ENCODE measurements at regions not wholly inside any gene's neighbourhood (a gene's known extent, or its start where the extent isn't known, plus 50 kb on each side); places are given as distances from the start of the nearest gene placed in this dataset.
"Not testable (repeated sequence)": the region's sequence is repeated elsewhere in the genome, so short reads cannot be mapped to it uniquely, and the experiment has no call there.

DNA sequence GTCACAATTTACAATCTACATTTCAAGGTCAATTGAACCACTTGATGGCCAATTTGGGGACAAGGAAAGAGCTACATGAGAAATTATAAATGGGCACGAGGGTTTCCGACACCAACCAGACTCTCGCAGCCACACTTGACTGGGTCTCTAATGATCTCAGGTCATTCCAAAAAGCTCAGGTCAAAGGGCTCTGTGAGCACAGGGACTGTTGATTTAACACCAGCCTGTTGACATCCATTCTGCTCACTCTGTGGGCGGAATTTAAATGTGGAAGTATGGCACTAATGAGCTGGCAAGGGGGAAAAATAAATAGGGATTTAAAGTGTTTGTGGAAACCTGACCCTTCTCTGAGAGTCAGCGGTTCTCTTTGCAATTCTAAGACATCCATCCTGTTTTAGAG lies 810.7 kb upstream of the AUTS2 start:
- H3K9me3 ChIP-seq (ENCODE audit: control insufficient read depth in 5 of 5, low read length in 5 of 5): no peaks in the 10 kb centered on the region
- H3K36me3 ChIP-seq (ENCODE audit: control insufficient read depth in 5 of 5, insufficient read depth in 5 of 5, low read length in 5 of 5): no peaks in the 10 kb centered on the region
- H3K27ac ChIP-seq (ENCODE audit: low read depth, low read length): no peak overlapping the region
- no peaks in the 10 kb centered on the region for H3K27me3 ChIP-seq (ENCODE audit: control insufficient read depth in 5 of 5, insufficient read depth in 4 of 5, low read length in 5 of 5)
- no peak overlapping the region for H3K4me3 ChIP-seq (ENCODE audit: low read depth in 1 of 5, low read length in 5 of 5)
- no peak overlapping the region for H3K9ac ChIP-seq (ENCODE audit: low read length in 5 of 5)
- H3K4me1 ChIP-seq (ENCODE audit: control insufficient read depth in 5 of 5, insufficient read depth in 5 of 5, low read length in 5 of 5): no peaks in the 10 kb centered on the region

DNA sequence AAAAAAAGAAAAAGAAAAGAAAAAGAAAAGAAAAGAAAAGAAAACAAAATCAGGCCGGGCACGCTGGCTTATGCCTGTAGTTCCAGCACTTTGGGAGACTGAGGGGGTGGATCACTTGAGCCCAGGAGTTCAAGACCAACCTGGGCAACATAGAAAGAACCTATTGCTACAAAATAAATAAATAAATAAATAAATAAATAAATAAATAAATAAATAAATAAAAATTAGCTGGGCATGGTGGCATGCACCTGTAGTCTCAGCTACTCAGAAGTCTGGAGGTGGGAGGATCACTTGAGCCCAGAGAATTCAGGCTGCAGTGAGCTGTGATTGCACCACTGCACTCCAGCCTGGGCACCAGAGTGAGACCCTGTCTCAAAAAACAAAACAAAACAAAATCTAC lies 809.7 kb upstream of the AUTS2 start:
- H3K36me3 ChIP-seq (ENCODE audit: control insufficient read depth in 5 of 5, insufficient read depth in 5 of 5, low read length in 5 of 5); H3K27me3 ChIP-seq (ENCODE audit: control insufficient read depth in 5 of 5, insufficient read depth in 4 of 5, low read length in 5 of 5); H3K9ac ChIP-seq (ENCODE audit: low read length in 5 of 5); H3K9me3 ChIP-seq (ENCODE audit: control insufficient read depth in 5 of 5, low read length in 5 of 5); H3K27ac ChIP-seq (ENCODE audit: low read depth, low read length); H3K4me3 ChIP-seq (ENCODE audit: low read depth in 1 of 5, low read length in 5 of 5); H3K4me1 ChIP-seq (ENCODE audit: control insufficient read depth in 5 of 5, insufficient read depth in 5 of 5, low read length in 5 of 5): not testable (repeated sequence)

DNA sequence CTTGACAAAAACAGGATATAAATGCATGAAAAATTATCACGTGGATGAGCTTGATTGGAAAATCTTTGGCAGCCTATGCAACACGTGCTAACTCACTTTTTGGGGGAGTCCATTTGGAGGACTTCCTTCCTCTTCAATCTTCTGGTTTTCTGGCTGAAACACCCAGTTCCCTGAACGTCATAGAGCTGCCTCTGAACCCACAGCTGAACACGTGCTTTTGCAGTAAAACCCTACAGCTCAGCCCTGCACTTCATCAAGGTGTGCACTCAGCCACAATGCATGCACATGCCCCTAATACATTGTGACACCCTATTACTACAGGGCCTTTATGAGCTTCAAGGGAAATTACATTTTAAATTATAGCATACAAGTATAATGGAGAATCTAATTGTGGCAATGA lies 808.7 kb upstream of the AUTS2 start:
- H3K27ac ChIP-seq (ENCODE audit: low read depth, low read length): no peak overlapping the region
- H3K27me3 ChIP-seq (ENCODE audit: control insufficient read depth in 5 of 5, insufficient read depth in 4 of 5, low read length in 5 of 5): no peaks in the 10 kb centered on the region
- peaks cover 0 to 6% (median 2%) of the 10 kb centered on the region in 5 donors for H3K9me3 ChIP-seq (ENCODE audit: control insufficient read depth in 5 of 5, low read length in 5 of 5)
- no peak overlapping the region for H3K4me3 ChIP-seq (ENCODE audit: low read depth in 1 of 5, low read length in 5 of 5)
- no peaks in the 10 kb centered on the region for H3K36me3 ChIP-seq (ENCODE audit: control insufficient read depth in 5 of 5, insufficient read depth in 5 of 5, low read length in 5 of 5)
- H3K9ac ChIP-seq (ENCODE audit: low read length in 5 of 5): no peak overlapping the region
- no peaks in the 10 kb centered on the region for H3K4me1 ChIP-seq (ENCODE audit: control insufficient read depth in 5 of 5, insufficient read depth in 5 of 5, low read length in 5 of 5)

DNA sequence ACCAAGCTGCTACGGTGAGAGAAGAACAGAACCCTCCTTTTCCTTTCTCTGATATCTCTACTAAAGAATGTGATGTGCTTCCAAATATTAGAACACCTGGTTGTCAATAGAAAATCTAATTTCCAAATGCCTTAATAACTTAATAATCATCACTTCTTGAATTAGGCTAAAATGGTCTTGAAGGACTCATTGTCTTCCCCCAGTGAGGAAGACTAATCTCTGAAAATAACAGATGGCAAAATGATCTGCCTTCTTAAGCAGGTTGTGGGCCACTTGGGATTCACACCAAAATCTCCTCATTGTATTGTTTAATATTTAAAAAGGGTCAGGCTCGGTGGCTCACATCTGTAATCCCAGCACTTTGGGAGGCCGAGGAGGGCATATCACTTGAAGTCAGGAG lies 805.9 kb upstream of the AUTS2 start:
- H3K4me1 ChIP-seq (ENCODE audit: control insufficient read depth in 5 of 5, insufficient read depth in 5 of 5, low read length in 5 of 5): no peaks in the 10 kb centered on the region
- no peak overlapping the region for H3K9ac ChIP-seq (ENCODE audit: low read length in 5 of 5)
- H3K4me3 ChIP-seq (ENCODE audit: low read depth in 1 of 5, low read length in 5 of 5): no peak overlapping the region
- peaks cover 0 to 6% (median 2%) of the 10 kb centered on the region in 5 donors for H3K9me3 ChIP-seq (ENCODE audit: control insufficient read depth in 5 of 5, low read length in 5 of 5)
- no peaks in the 10 kb centered on the region for H3K36me3 ChIP-seq (ENCODE audit: control insufficient read depth in 5 of 5, insufficient read depth in 5 of 5, low read length in 5 of 5)
- no peaks in the 10 kb centered on the region for H3K27me3 ChIP-seq (ENCODE audit: control insufficient read depth in 5 of 5, insufficient read depth in 4 of 5, low read length in 5 of 5)
- H3K27ac ChIP-seq (ENCODE audit: low read depth, low read length): no peak overlapping the region

DNA sequence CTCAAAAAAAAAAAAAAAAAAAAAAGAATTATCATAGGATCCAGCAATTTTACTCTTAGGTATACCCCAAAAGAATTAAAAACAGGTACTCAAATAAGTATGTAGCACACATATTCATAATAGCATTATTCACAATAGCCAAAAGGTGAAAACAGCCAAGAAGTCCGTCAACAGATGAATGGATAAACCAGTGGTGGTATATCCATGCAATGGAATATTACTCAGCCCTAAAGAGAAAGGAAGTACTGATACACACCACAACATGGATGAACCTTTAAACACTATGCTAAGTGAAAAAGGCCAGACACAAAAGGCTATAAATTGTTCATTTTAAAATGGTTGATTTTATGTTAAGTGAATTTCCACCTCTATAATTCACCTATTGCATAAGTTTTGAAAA lies 804.8 kb upstream of the AUTS2 start:
- no peak overlapping the region for H3K9ac ChIP-seq (ENCODE audit: low read length in 5 of 5)
- peaks cover 0 to 6% (median 2%) of the 10 kb centered on the region in 5 donors for H3K9me3 ChIP-seq (ENCODE audit: control insufficient read depth in 5 of 5, low read length in 5 of 5)
- H3K4me3 ChIP-seq (ENCODE audit: low read depth in 1 of 5, low read length in 5 of 5): no peak overlapping the region
- no peak overlapping the region for H3K27ac ChIP-seq (ENCODE audit: low read depth, low read length)
- no peaks in the 10 kb centered on the region for H3K27me3 ChIP-seq (ENCODE audit: control insufficient read depth in 5 of 5, insufficient read depth in 4 of 5, low read length in 5 of 5)
- no peaks in the 10 kb centered on the region for H3K4me1 ChIP-seq (ENCODE audit: control insufficient read depth in 5 of 5, insufficient read depth in 5 of 5, low read length in 5 of 5)
- no peaks in the 10 kb centered on the region for H3K36me3 ChIP-seq (ENCODE audit: control insufficient read depth in 5 of 5, insufficient read depth in 5 of 5, low read length in 5 of 5)

DNA sequence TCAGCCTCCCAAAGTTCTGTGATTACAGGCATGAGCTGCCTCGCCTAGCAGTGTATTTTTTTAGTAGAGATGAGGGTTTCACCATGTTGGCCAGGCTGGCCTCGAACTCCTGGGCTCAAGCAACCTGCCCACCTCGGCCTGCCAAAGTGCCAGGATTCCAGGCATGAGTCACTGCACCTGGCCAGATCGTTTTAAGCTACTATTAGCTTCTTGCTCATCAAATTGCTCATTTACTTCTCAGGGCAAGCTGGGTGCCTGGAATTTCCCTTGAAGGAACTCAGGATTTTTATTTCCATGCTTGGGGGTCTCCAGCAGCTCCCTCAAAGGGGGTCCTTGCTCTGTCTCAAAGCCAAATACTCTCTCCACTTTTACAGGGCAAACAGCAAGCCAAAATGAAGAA lies 798.0 kb upstream of the AUTS2 start:
- H3K36me3 ChIP-seq (ENCODE audit: control insufficient read depth in 5 of 5, insufficient read depth in 5 of 5, low read length in 5 of 5): no peaks in the 10 kb centered on the region
- no peak overlapping the region for H3K27ac ChIP-seq (ENCODE audit: low read depth, low read length)
- H3K27me3 ChIP-seq (ENCODE audit: control insufficient read depth in 5 of 5, insufficient read depth in 4 of 5, low read length in 5 of 5): no peaks in the 10 kb centered on the region
- H3K4me1 ChIP-seq (ENCODE audit: control insufficient read depth in 5 of 5, insufficient read depth in 5 of 5, low read length in 5 of 5): peaks cover 0 to 7% (median 0%) of the 10 kb centered on the region in 5 donors
- H3K9me3 ChIP-seq (ENCODE audit: control insufficient read depth in 5 of 5, low read length in 5 of 5): no peaks in the 10 kb centered on the region
- no peak overlapping the region for H3K4me3 ChIP-seq (ENCODE audit: low read depth in 1 of 5, low read length in 5 of 5)
- H3K9ac ChIP-seq (ENCODE audit: low read length in 5 of 5): no peak overlapping the region

DNA sequence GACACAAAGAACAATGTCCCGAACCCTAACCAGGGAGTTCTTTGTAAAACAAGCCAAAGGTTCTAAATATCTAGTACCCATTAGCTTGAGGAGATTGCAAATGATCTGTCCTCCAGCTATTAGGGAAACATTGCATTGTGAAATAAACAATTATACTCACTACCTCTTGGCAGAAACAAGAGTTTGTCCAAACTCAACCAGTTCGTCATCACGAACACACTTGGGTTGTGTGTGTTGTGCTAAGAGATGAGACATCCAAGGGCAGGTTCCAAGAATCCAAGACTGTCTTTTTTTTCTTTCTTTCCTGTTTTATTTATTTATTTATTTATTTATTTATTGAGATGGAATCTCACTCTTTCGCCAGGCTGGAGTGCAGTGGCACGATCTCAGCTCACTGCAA lies 793.1 kb upstream of the AUTS2 start:
- Histone ChIP-seq H3K9ac (ENCODE audit: low read length in 5 of 5) (no peak overlapping the region), H3K4me3 (ENCODE audit: low read depth in 1 of 5, low read length in 5 of 5) (no peak overlapping the region), H3K4me1 (ENCODE audit: control insufficient read depth in 5 of 5, insufficient read depth in 5 of 5, low read length in 5 of 5) (peaks cover 0 to 9% (median 7%) of the 10 kb centered on the region in 5 donors), H3K27ac (ENCODE audit: low read depth, low read length) (no peak overlapping the region), H3K27me3 (ENCODE audit: control insufficient read depth in 5 of 5, insufficient read depth in 4 of 5, low read length in 5 of 5) (no peaks in the 10 kb centered on the region), H3K36me3 (ENCODE audit: control insufficient read depth in 5 of 5, insufficient read depth in 5 of 5, low read length in 5 of 5) (no peaks in the 10 kb centered on the region), H3K9me3 (ENCODE audit: control insufficient read depth in 5 of 5, low read length in 5 of 5) (no peaks in the 10 kb centered on the region)

DNA sequence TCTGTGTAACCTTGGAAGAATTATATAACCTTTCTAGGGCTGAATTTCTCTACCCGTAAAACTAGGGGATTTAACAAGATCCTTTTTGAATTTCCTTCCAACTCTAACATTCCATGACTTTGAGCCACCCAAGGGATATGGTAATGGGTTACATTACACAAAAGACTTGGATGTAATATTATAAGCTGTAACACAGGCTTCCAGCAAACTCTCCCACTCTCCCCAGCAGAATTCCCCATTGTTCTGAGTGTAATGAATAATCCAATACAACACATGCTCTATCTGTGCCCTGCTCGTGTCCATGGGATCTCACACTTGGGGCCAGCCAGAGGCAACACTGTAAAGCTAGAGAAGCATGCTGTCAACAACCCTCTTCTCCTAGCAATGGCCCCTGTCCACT lies 790.6 kb upstream of the AUTS2 start:
- Histone ChIP-seq H3K9me3 (ENCODE audit: control insufficient read depth in 5 of 5, low read length in 5 of 5) (no peaks in the 10 kb centered on the region), H3K27ac (ENCODE audit: low read depth, low read length) (no peak overlapping the region), H3K9ac (ENCODE audit: low read length in 5 of 5) (no peak overlapping the region), H3K4me1 (ENCODE audit: control insufficient read depth in 5 of 5, insufficient read depth in 5 of 5, low read length in 5 of 5) (peaks cover 0 to 9% (median 7%) of the 10 kb centered on the region in 5 donors), H3K4me3 (ENCODE audit: low read depth in 1 of 5, low read length in 5 of 5) (no peak overlapping the region), H3K27me3 (ENCODE audit: control insufficient read depth in 5 of 5, insufficient read depth in 4 of 5, low read length in 5 of 5) (no peaks in the 10 kb centered on the region), H3K36me3 (ENCODE audit: control insufficient read depth in 5 of 5, insufficient read depth in 5 of 5, low read length in 5 of 5) (no peaks in the 10 kb centered on the region)

DNA sequence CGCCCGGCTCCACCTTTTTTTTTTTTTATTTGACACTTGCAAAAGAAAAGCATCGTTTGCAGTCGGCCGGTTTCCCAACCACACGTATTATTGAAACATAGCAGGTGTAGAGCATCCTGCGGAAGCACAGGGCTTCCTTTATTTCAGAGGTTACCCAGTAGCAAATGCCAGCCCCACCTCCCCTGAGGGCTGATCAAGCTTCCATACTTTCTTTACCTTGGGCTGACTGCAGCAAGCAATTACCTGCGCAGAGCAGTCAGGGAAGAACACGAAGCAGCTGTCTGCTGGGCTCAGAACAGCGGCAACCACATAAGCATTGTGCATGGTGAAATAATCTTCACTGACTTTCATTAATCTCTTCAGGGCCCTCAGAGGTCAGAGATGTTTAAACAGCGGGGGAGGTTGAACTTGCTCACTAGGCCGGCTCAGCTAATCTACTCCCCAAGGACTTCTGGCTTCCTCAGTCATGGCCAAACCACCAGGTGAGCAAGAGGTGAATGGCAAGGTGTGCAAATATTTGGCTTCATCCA lies 784.7 kb upstream of the AUTS2 start:
- Histone ChIP-seq H3K9ac (ENCODE audit: low read length in 5 of 5) (no peak overlapping the region), H3K4me3 (ENCODE audit: low read depth in 1 of 5, low read length in 5 of 5) (no peak overlapping the region), H3K9me3 (ENCODE audit: control insufficient read depth in 5 of 5, low read length in 5 of 5) (peaks cover 0 to 4% (median under 1%) of the 10 kb centered on the region in 5 donors), H3K36me3 (ENCODE audit: control insufficient read depth in 5 of 5, insufficient read depth in 5 of 5, low read length in 5 of 5) (no peaks in the 10 kb centered on the region), H3K27me3 (ENCODE audit: control insufficient read depth in 5 of 5, insufficient read depth in 4 of 5, low read length in 5 of 5) (no peaks in the 10 kb centered on the region), H3K4me1 (ENCODE audit: control insufficient read depth in 5 of 5, insufficient read depth in 5 of 5, low read length in 5 of 5) (no peaks in the 10 kb centered on the region), H3K27ac (ENCODE audit: low read depth, low read length) (no peak overlapping the region)

DNA sequence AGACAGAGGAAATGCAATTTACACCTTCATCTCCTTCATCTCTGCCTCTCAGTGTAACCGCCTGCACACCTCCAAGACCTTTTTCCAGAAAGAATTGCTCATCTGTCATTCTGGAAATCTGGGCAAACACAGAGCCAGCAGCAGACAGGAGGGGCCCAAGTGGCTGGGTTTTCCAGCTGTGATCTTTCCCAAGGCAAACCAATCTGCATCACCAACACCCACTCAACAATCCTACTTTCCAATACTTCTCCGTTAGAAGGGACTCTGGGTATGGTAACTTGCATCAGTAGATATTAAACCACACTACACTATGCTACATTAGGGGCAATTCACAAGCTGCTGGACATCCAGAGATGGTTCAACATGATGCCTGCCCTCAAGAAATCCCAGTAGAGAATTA lies 781.8 kb upstream of the AUTS2 start:
- no peak overlapping the region for H3K4me3 ChIP-seq (ENCODE audit: low read depth in 1 of 5, low read length in 5 of 5)
- no peak overlapping the region for H3K27ac ChIP-seq (ENCODE audit: low read depth, low read length)
- H3K9ac ChIP-seq (ENCODE audit: low read length in 5 of 5): no peak overlapping the region
- H3K9me3 ChIP-seq (ENCODE audit: control insufficient read depth in 5 of 5, low read length in 5 of 5): peaks cover 0 to 10% (median 4%) of the 10 kb centered on the region in 5 donors
- H3K4me1 ChIP-seq (ENCODE audit: control insufficient read depth in 5 of 5, insufficient read depth in 5 of 5, low read length in 5 of 5): no peaks in the 10 kb centered on the region
- H3K27me3 ChIP-seq (ENCODE audit: control insufficient read depth in 5 of 5, insufficient read depth in 4 of 5, low read length in 5 of 5): no peaks in the 10 kb centered on the region
- no peaks in the 10 kb centered on the region for H3K36me3 ChIP-seq (ENCODE audit: control insufficient read depth in 5 of 5, insufficient read depth in 5 of 5, low read length in 5 of 5)

DNA sequence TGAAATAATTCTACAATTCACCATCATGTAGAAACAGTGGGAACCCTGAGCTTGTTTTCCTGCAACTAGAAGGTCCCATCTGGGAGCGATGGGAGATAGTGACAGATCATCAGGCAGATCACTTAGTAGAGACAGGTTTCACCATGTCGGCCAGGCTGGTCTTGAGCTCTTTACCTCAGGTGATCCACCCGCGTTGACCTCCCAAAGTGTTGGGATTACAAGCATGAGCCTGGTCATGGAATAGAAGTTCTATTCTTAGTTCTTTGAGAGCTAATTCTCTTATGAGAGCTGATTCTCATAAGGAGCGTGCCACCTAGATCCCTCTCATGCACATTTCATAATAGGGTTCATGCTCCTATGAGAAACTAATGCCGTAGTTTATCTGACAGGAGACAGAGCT lies 778.0 kb upstream of the AUTS2 start:
- Histone ChIP-seq H3K36me3 (ENCODE audit: control insufficient read depth in 5 of 5, insufficient read depth in 5 of 5, low read length in 5 of 5) (no peaks in the 10 kb centered on the region), H3K4me3 (ENCODE audit: low read depth in 1 of 5, low read length in 5 of 5) (no peak overlapping the region), H3K9me3 (ENCODE audit: control insufficient read depth in 5 of 5, low read length in 5 of 5) (peaks cover 0 to 22% (median 15%) of the 10 kb centered on the region in 5 donors), H3K27me3 (ENCODE audit: control insufficient read depth in 5 of 5, insufficient read depth in 4 of 5, low read length in 5 of 5) (no peaks in the 10 kb centered on the region), H3K4me1 (ENCODE audit: control insufficient read depth in 5 of 5, insufficient read depth in 5 of 5, low read length in 5 of 5) (no peaks in the 10 kb centered on the region), H3K27ac (ENCODE audit: low read depth, low read length) (no peak overlapping the region), H3K9ac (ENCODE audit: low read length in 5 of 5) (no peak overlapping the region)
